ENCODE measurements at regions not wholly inside any gene's neighbourhood (a gene's known extent, or its start where the extent isn't known, plus 50 kb on each side); places are given as distances from the start of the nearest gene placed in this dataset.

GRCh38 chr2:45154144-45154543 is 144.9 kb upstream of the SIX2 start:
- TF ChIP-seq POLR2A (IDR thresholded peaks at IDR 0.05; ENCODE audit: low read depth) (no peak), CTCF (IDR thresholded peaks at IDR 0.05) (no peak)

Data from esophagus muscularis mucosa (tissue), 3 donors.